Adrenal gland (tissue), 9 donors: ENCODE measurements at regions not wholly inside any gene's neighbourhood (a gene's known extent, or its start where the extent isn't known, plus 50 kb on each side); places are given as distances from the start of the nearest gene placed in this dataset.

ENCODE experiments used
- DNase-seq, 7 donors: peaks; one replicate each; pipeline ENCODE4 v3.0.0-alpha.2; 2019 to 2020
- H3K27ac ChIP-seq, 5 donors: fragments of 200-600 bp; sonication (generic) in 4 of 5; 1 replicate in 3 of 5; 2 replicates in 2 of 5; pipeline versions ENCODE4 v1.5.1 to v1.8.0; 2016 to 2020; ENCODE audit warnings: mild to moderate bottlenecking in 1 of 5
- H3K27me3 ChIP-seq: fragments of 200-600 bp; 2 replicates; pipeline ENCODE4 v1.8.0; 2021
- H3K36me3 ChIP-seq, 2 donors: fragments of 200-600 bp; replicated peaks in 1 of 2; 1 replicate in 1 of 2; 2 replicates in 1 of 2; pipeline versions ENCODE4 v1.5.1 to v1.8.0; 2018 to 2022
- H3K4me1 ChIP-seq, 2 donors: fragments of 200-600 bp; replicated peaks in 1 of 2; 1 replicate in 1 of 2; 2 replicates in 1 of 2; pipeline versions ENCODE4 v1.5.1 to v1.8.0; 2018 to 2021
- H3K4me3 ChIP-seq, 4 donors: fragments of 200-600 bp; sonication (generic) in 3 of 4; one replicate each; pipeline ENCODE4 v1.5.1; 2016 to 2018
- H3K9me3 ChIP-seq, 3 donors: fragments of 200-600 bp; sonication (generic) in 1 of 3; replicated peaks in 1 of 3; 1 replicate in 2 of 3; 2 replicates in 1 of 3; pipeline versions ENCODE4 v1.5.1 to v1.8.0; 2016 to 2021
- POLR2A ChIP-seq, 2 donors: fragments of 450-650 bp; IDR thresholded peaks; one replicate each; pipeline ENCODE4 v1.6.1; 2017; ENCODE audit warnings: antibody characterized with exemption in 2 of 2, mild to moderate bottlenecking in 2 of 2, moderate library complexity in 1 of 2
- WGBS, 4 donors: extraction: QIAGEN DNeasy Blood & Tissue Kit in 2 of 4; methylation state at CpG; one replicate each; pipeline versions ENCODE4 v1.1.5 to v1.1.7; 2013 to 2017; 5-methylcytosine and 5-hydroxymethylcytosine counted together
- intact Hi-C, 2 donors: fragments of 100-400 bp; cut with DNase I; formaldehyde crosslinking; loops; one replicate each; pipeline versions ENCODE4 v1.14.1 to v1.15.0; 2022 to 2023
- TF ChIP-seq, protein P1 (sequence below), 6 experiments: fragments of 450-650 bp in 4 of 6; fragments of 200-600 bp in 2 of 6; sonication (generic) in 1 of 6; IDR thresholded peaks; 1 replicate in 5 of 6; 2 replicates in 1 of 6; pipeline versions ENCODE4 v1.5.1 to v1.8.0; 2016 to 2021; ENCODE audit warnings: antibody characterized with exemption in 6 of 6, mild to moderate bottlenecking in 2 of 6, moderate library complexity in 1 of 6
- donor health status: healthy with polysubstance abuse.
- donor health status: Bipolar disorder and iron deficiency.
- donor health status: DM: yes; HTN: yes; CAD: no.
- donor health status: DM: no; HTN: no; CAD: no.
- donor health status: DM: no; HTN: no; CAD: no.

DNA sequence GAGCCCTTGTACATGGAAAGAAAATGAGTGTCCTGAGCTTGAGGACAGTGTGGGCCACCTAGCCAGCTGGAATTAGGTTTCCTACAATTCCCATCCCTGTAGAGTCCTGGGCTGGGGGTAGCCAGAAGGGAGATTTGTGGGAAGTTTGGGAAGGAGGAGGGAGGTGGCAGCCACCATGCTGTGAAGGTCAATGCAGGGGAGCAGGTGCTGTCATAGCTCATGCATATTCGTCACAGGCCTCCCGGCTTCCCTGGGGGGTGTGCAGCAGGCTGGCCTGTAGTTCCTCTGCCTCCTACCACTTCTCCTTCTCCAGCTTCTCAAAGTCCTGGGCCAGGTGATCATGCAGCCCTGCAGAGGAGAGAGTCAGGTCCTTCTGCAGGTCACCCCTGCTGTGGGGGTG, 121.3 kb downstream of the TBX3 start:
- intact Hi-C loops, result no loop called here
- no peak for TF ChIP-seq POLR2A (IDR thresholded peaks at IDR 0.05)
- TF ChIP-seq, protein P1, sequence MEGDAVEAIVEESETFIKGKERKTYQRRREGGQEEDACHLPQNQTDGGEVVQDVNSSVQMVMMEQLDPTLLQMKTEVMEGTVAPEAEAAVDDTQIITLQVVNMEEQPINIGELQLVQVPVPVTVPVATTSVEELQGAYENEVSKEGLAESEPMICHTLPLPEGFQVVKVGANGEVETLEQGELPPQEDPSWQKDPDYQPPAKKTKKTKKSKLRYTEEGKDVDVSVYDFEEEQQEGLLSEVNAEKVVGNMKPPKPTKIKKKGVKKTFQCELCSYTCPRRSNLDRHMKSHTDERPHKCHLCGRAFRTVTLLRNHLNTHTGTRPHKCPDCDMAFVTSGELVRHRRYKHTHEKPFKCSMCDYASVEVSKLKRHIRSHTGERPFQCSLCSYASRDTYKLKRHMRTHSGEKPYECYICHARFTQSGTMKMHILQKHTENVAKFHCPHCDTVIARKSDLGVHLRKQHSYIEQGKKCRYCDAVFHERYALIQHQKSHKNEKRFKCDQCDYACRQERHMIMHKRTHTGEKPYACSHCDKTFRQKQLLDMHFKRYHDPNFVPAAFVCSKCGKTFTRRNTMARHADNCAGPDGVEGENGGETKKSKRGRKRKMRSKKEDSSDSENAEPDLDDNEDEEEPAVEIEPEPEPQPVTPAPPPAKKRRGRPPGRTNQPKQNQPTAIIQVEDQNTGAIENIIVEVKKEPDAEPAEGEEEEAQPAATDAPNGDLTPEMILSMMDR (IDR thresholded peaks at IDR 0.05), result no peak
- no peak overlapping the region for H3K4me3 ChIP-seq
- H3K27ac ChIP-seq, result no peak overlapping the region
- DNase-seq, result no peak
- H3K36me3 ChIP-seq, result no peaks in the 10 kb centered on the region
- H3K4me1 ChIP-seq, result no peaks in the 10 kb centered on the region
- H3K9me3 ChIP-seq, result no peaks in the 10 kb centered on the region
- no peaks in the 10 kb centered on the region for H3K27me3 ChIP-seq
- 62 to 77% (median 67%) methylated on average over 2 of the region's 2 CpGs for WGBS, 4 donors

DNA sequence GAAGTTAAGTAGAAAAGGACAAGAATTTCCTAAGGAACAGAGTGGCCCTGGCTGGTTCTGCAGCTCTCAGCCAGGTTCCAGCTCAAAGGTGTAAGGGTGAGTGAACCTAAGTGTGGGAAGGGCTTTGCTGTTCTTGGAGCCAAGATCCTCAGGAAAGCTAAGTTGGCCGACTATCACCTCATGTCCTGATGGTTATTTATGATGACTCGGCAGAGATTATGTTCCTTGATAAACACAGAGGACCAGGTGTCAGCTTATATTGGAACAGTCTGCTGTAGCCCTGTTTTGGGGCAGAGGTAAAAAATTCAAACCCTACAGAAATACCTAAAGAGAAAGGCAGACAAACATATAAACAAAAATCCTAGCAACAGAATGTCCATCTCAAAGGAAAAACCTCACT, 128.5 kb downstream of the TBX3 start:
- Histone ChIP-seq H3K9me3 (no peaks in the 10 kb centered on the region), H3K27me3 (peaks cover 12% of the 10 kb centered on the region), H3K4me1 (no peaks in the 10 kb centered on the region), H3K36me3 (no peaks in the 10 kb centered on the region), H3K4me3 (no peak overlapping the region), H3K27ac (no peak overlapping the region)
- no peak for DNase-seq
- TF ChIP-seq, protein P1 (IDR thresholded peaks at IDR 0.05), result no peak
- TF ChIP-seq POLR2A (IDR thresholded peaks at IDR 0.05), result no peak
- intact Hi-C loops, result no loop called here
- 42 to 51% (median 48%) methylated on average over 2 of the region's 2 CpGs for WGBS, 4 donors

DNA sequence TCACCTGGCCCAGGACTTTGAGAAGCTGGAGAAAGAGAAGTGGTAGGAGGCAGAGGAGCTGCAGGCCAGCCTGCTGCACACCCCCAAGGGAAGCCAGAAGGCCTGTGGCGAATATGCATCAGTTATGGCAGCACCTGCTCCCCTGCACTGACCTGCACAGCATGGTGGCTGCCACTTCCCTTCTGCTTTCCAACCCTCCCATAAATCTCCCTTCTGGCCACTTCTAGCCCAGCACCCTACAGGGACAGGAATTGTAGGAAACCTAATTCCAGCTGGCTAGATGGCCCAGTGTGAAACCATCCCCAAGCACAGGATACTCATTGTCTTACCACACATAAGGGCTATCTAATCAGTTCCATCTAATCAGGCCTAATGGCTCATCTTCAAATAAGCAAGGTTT, 136.3 kb downstream of the TBX3 start:
- TF ChIP-seq POLR2A (IDR thresholded peaks at IDR 0.05), result no peak
- TF ChIP-seq, protein P1 (IDR thresholded peaks at IDR 0.05), result no peak
- H3K4me1 ChIP-seq, result no peaks in the 10 kb centered on the region
- 58 to 83% (median 78%) methylated on average over 1 of the region's 1 CpG for WGBS, 4 donors
- no peak for DNase-seq
- no peak overlapping the region for H3K4me3 ChIP-seq
- H3K36me3 ChIP-seq, result no peaks in the 10 kb centered on the region
- no peaks in the 10 kb centered on the region for H3K27me3 ChIP-seq
- no peaks in the 10 kb centered on the region for H3K9me3 ChIP-seq
- intact Hi-C loops, result no loop called here
- no peak overlapping the region for H3K27ac ChIP-seq

DNA sequence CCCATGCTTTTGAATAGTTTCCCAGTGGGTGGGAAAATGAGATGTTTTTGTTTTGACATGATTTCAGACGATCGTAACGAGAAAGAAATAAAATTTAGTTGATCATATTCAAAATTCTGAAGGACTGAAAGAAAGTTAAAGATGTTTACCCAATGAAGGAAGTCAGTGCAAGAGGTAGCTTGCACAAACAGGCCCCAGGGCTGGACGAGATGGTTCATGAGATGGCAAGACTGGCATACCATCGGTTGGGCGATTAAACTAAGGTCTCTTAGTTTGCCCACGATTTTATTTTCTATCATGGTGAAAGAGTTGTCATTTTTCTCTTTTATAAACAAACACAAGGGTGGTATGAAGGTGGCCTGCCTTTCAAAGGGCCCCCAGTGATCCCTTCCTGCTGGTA, 124.5 kb upstream of the TBX5 start:
- no peak overlapping the region for H3K27ac ChIP-seq
- 65 to 79% (median 69%) methylated on average over 7 of the region's 7 CpGs for WGBS, 4 donors

More for the DNA sequence above, 124.5 kb upstream of the TBX5 start:
- H3K4me1 ChIP-seq, result no peaks in the 10 kb centered on the region
- no peak for DNase-seq
- intact Hi-C loops, result no loop called here
- no peaks in the 10 kb centered on the region for H3K36me3 ChIP-seq
- no peaks in the 10 kb centered on the region for H3K9me3 ChIP-seq
- no peak overlapping the region for H3K4me3 ChIP-seq
- H3K27me3 ChIP-seq, result peaks cover 7% of the 10 kb centered on the region
- TF ChIP-seq POLR2A (IDR thresholded peaks at IDR 0.05), result no peak
- TF ChIP-seq, protein P1 (IDR thresholded peaks at IDR 0.05), result no peak
